DND-41 (cell line): ENCODE measurements at regions not wholly inside any gene's neighbourhood (a gene's known extent, or its start where the extent isn't known, plus 50 kb on each side); places are given as distances from the start of the nearest gene placed in this dataset.

ENCODE experiments used
- ATAC-seq: fragments of 200-7000 bp; cut with Tn5 transposase; 3 replicates; pipeline ENCODE4 v1.9.1; 2021; ENCODE audit warnings: low read depth; ENCODE audit not compliant: insufficient read depth
- DNase-seq: peaks from one replicate; pipeline ENCODE4 v3.0.0-alpha.2; 2020
- H2AFZ ChIP-seq: 2 replicates; pipeline ENCODE4 v1.6.0; 2012; ENCODE audit warnings: low read depth, low read length
- H3K27ac ChIP-seq: 2 replicates; pipeline ENCODE4 v1.5.1; 2012; ENCODE audit warnings: low read length, inconsistent platforms
- H3K27me3 ChIP-seq: fragments of 200-600 bp; sonication (generic); 2 replicates; pipeline ENCODE4 v1.6.0; 2012; ENCODE audit warnings: low read length, mild to moderate bottlenecking, inconsistent platforms; ENCODE audit not compliant: insufficient read depth, poor library complexity
- H3K36me3 ChIP-seq: 2 replicates; pipeline ENCODE4 v1.5.1; 2012; ENCODE audit warnings: low read length, inconsistent platforms; ENCODE audit not compliant: insufficient read depth
- H3K4me1 ChIP-seq: 2 replicates; pipeline ENCODE4 v1.5.1; 2012; ENCODE audit warnings: mild to moderate bottlenecking, low read length; ENCODE audit not compliant: insufficient read depth
- H3K4me2 ChIP-seq: 2 replicates; pipeline ENCODE4 v1.6.0; 2012; ENCODE audit warnings: mild to moderate bottlenecking, moderate library complexity, low read length, inconsistent platforms; ENCODE audit not compliant: insufficient read depth
- H3K4me3 ChIP-seq, 2 experiments: fragments of 200-600 bp in 1 of 2; shearing (Covaris generic) in 1 of 2; 2 replicates each; pipeline ENCODE4 v1.5.1; 2012 to 2016; ENCODE audit warnings: inconsistent platforms in 2 of 2, low read length in 2 of 2, mild to moderate bottlenecking in 2 of 2, low read depth in 1 of 2, moderate library complexity in 1 of 2
- H3K79me2 ChIP-seq: 2 replicates; pipeline ENCODE4 v1.6.0; 2012; ENCODE audit warnings: low read length, inconsistent platforms; ENCODE audit not compliant: insufficient read depth
- H3K9ac ChIP-seq: 2 replicates; pipeline ENCODE4 v1.6.0; 2012; ENCODE audit warnings: low read depth, mild to moderate bottlenecking, inconsistent platforms, low read length, moderate library complexity
- H3K9me3 ChIP-seq: 2 replicates; pipeline ENCODE4 v1.5.1; 2012; ENCODE audit warnings: low read length, moderate library complexity, mild to moderate bottlenecking, inconsistent platforms; ENCODE audit not compliant: insufficient read depth, severe bottlenecking
- H4K20me1 ChIP-seq: 2 replicates; pipeline ENCODE4 v1.6.0; 2012; ENCODE audit warnings: low read length; ENCODE audit not compliant: insufficient read depth
- EZH2 ChIP-seq: IDR thresholded peaks from 3 replicates; pipeline ENCODE4 v1.6.1; 2012; ENCODE audit warnings: borderline replicate concordance, low read depth, mild to moderate bottlenecking, moderate library complexity, low read length, inconsistent platforms; ENCODE audit not compliant: severe bottlenecking
- TF ChIP-seq, protein P1 (sequence below): IDR thresholded peaks from 2 replicates; pipeline ENCODE4 v1.5.1; 2012; ENCODE audit warnings: borderline replicate concordance, low read length, moderate library complexity, mild to moderate bottlenecking; ENCODE audit not compliant: poor library complexity, severe bottlenecking; ENCODE audit errors: extremely low read depth

DNA sequence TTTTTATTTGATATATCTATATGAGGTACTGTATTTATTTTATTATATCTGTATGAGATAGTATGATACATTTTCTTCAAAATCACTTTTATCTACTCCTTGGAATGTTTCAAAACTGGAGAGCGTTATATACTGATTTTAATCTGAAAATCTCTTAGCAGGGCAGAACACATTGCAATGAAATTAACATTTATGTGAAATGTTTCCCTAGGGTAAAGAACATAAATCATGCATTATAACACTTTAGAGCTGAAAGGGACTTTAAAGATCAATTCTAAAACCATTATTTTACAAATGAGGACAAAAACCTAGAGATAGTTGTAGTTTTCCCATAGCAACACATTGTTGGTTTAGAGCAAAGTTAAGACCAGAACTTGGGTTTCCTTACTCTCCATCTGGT is 153.7 kb downstream of the ATOH1 start:
- Histone ChIP-seq H3K27ac (no peak overlapping the region), H3K79me2 (no peaks in the 10 kb centered on the region), H3K9me3 (no peaks in the 10 kb centered on the region), H3K4me1 (no peaks in the 10 kb centered on the region), H3K4me2 (no peak overlapping the region), H3K4me3 (no peak overlapping the region), H3K27me3 (no peaks in the 10 kb centered on the region), H3K9ac (no peak overlapping the region), H4K20me1 (no peaks in the 10 kb centered on the region), H3K36me3 (no peaks in the 10 kb centered on the region), H2AFZ (no peak overlapping the region)
- DNase-seq (no peak), ATAC-seq (no peak)
- TF ChIP-seq EZH2, result no peak
- TF ChIP-seq, protein P1, sequence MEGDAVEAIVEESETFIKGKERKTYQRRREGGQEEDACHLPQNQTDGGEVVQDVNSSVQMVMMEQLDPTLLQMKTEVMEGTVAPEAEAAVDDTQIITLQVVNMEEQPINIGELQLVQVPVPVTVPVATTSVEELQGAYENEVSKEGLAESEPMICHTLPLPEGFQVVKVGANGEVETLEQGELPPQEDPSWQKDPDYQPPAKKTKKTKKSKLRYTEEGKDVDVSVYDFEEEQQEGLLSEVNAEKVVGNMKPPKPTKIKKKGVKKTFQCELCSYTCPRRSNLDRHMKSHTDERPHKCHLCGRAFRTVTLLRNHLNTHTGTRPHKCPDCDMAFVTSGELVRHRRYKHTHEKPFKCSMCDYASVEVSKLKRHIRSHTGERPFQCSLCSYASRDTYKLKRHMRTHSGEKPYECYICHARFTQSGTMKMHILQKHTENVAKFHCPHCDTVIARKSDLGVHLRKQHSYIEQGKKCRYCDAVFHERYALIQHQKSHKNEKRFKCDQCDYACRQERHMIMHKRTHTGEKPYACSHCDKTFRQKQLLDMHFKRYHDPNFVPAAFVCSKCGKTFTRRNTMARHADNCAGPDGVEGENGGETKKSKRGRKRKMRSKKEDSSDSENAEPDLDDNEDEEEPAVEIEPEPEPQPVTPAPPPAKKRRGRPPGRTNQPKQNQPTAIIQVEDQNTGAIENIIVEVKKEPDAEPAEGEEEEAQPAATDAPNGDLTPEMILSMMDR, result no peak

DNA sequence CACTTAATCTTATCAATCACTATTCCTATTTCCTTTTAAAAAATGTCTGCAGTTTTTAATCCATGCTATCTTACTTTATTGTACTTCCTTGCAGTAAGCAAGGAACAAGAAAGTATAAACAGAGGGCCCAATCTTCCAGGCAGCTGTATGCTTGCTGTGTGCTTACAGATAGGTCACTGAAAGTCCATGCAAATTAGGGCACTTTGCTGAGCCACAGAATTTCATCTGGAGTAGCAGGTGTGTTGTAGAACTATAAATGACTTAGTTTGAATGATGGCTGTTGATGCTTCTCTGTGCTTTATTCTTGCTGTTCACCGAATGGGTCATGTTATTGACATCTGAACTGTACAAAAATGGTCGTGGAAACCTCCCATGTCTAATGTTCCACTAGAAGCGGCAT is 154.6 kb downstream of the ATOH1 start:
- DNase-seq, result no peak
- Histone ChIP-seq H3K9me3 (no peaks in the 10 kb centered on the region), H4K20me1 (no peaks in the 10 kb centered on the region), H3K27me3 (no peaks in the 10 kb centered on the region), H3K27ac (no peak overlapping the region), H3K36me3 (no peaks in the 10 kb centered on the region), H3K4me1 (no peaks in the 10 kb centered on the region), H3K4me2 (no peak overlapping the region), H2AFZ (no peak overlapping the region), H3K9ac (no peak overlapping the region), H3K4me3 (no peak overlapping the region), H3K79me2 (no peaks in the 10 kb centered on the region)
- no peak for ATAC-seq
- no peak for TF ChIP-seq EZH2
- TF ChIP-seq, protein P1, result no peak

DNA sequence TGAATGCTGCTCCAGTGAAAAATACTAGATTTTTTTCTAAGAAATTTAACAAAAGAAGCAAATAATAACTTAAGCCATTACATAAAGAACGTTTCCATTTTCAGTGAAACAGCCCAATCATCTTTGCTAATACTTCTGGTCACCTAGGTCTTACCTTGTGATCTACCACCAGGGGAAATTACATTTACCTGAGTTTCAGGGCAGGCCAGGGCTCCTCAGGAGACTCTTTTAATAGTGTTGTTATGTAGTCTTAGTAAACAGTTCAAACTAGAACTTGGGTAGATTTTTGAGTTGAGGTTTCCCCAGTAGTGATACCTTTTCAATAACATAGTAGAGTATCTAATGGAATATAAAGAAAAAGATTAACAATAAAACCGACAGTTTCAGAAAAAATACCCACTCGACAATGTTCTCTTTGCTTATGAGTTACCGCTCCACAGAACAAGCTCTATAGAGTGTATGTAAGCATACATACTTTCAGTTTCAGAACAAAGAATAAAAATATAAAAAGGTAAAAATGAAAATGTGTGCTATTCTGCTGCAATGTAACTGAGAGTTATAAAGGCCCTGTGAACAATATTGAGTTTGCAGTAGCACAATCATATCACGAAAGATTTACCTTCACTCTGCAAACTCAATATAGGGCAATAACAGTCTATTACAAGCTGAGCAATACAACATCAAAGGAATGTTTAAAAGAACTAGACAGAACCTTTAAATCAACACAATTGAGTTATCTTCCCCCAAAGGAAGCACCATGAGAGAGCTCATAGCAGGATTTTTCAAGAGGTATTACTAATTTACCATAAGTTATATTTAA is 165.8 kb downstream of the ATOH1 start:
- no peak for ATAC-seq
- Histone ChIP-seq H2AFZ (no peak overlapping the region), H3K4me2 (no peak overlapping the region)

More for the DNA sequence above, 165.8 kb downstream of the ATOH1 start:
- Histone ChIP-seq H3K9ac (no peak overlapping the region), H3K27ac (no peak overlapping the region), H3K27me3 (no peaks in the 10 kb centered on the region), H3K4me1 (no peaks in the 10 kb centered on the region), H3K79me2 (no peaks in the 10 kb centered on the region), H3K9me3 (no peaks in the 10 kb centered on the region), H3K4me3 (no peak overlapping the region), H3K36me3 (no peaks in the 10 kb centered on the region), H4K20me1 (no peaks in the 10 kb centered on the region)
- DNase-seq, result no peak
- TF ChIP-seq, protein P1, result no peak
- TF ChIP-seq EZH2, result no peak
